ENCODE measurements at regions not wholly inside any gene's neighbourhood (a gene's known extent, or its start where the extent isn't known, plus 50 kb on each side); places are given as distances from the start of the nearest gene placed in this dataset.

- TF ChIP-seq EZH2 (IDR thresholded peaks at IDR 0.05; ENCODE audit: borderline replicate concordance, insufficient read depth, low read depth, low read length, poor library complexity, severe bottlenecking) (no peak), CTCF (IDR thresholded peaks at IDR 0.05) (no peak)
These were observed 128.9 kb upstream of the TMEM164 start for GRCh38 chrX:109873983-109874382.

Data from B cell (primary cell).